Endothelial cell of umbilical vein (primary cell): ENCODE measurements at regions not wholly inside any gene's neighbourhood (a gene's known extent, or its start where the extent isn't known, plus 50 kb on each side); places are given as distances from the start of the nearest gene placed in this dataset.

Experiments used
- BruUV-seq: library from RNA; stranded (reverse); fragments of 400-500 nt; replicated peaks from 2 replicates; lab custom pipeline; 2021; lab: Mats Ljungman, UMichigan
- CTCF ChIA-PET: fragments of 300-600, 350-600 bp; sonication (Branson Sonifier 250); formaldehyde crosslinking; loops from one replicate; lab custom pipeline; 2021; ENCODE audit warnings: antibody characterized with exemption, inconsistent platforms; lab: Charles Lee
- POLR2A ChIA-PET: fragments of 300-600, 350-600 bp; sonication (Branson Sonifier 250); formaldehyde crosslinking; loops from one replicate; lab custom pipeline; 2021; ENCODE audit warnings: antibody characterized with exemption, inconsistent platforms; lab: Charles Lee
- DNase-seq: peaks from one replicate; pipeline ENCODE4 v3.0.0-alpha.2; 2011; ENCODE audit warnings: low read depth, low spot score
- FAIRE-seq: peaks from 2 replicates; lab custom pipeline; 2011; peaks lifted over from hg19 to GRCh38; lab: Jason Lieb, UNC
- H2AFZ ChIP-seq: 2 replicates; pipeline ENCODE4 v1.6.0; 2012; ENCODE audit warnings: low read depth, low read length, control low read depth, inconsistent platforms
- H3K27ac ChIP-seq: 2 replicates; pipeline ENCODE4 v1.5.1; 2011; ENCODE audit warnings: low read depth, mild to moderate bottlenecking, control low read depth, low read length, moderate library complexity; ENCODE audit not compliant: insufficient read depth
- H3K27me3 ChIP-seq, 2 experiments: 2 replicates each; pipeline versions ENCODE4 v1.6.0 to v1.6.1; 2011; ENCODE audit warnings: low read length in 2 of 2, mixed read lengths in 1 of 2; ENCODE audit not compliant: control insufficient read depth in 2 of 2, insufficient read depth in 2 of 2
- H3K36me3 ChIP-seq, 2 experiments: 2 replicates in 1 of 2; 3 replicates in 1 of 2; pipeline ENCODE4 v1.5.1; 2011; ENCODE audit warnings: low read length in 2 of 2, mild to moderate bottlenecking in 1 of 2, moderate library complexity in 1 of 2; ENCODE audit not compliant: control insufficient read depth in 2 of 2, insufficient read depth in 2 of 2; ENCODE audit errors: extremely low read depth in 1 of 2
- H3K4me1 ChIP-seq: 3 replicates; pipeline ENCODE4 v1.5.1; 2011; ENCODE audit warnings: mild to moderate bottlenecking, low read length; ENCODE audit not compliant: control insufficient read depth, insufficient read depth; ENCODE audit errors: extremely low read depth
- H3K4me2 ChIP-seq: 2 replicates; pipeline ENCODE4 v1.6.1; 2011; ENCODE audit warnings: low read length, control low read depth, mixed read lengths; ENCODE audit not compliant: insufficient read depth
- H3K4me3 ChIP-seq, 3 experiments: fragments of 200-600 bp in 1 of 3; sonication (generic), shearing (Covaris generic) in 1 of 3; replicated peaks in 1 of 3; 2 replicates each; pipeline ENCODE4 v1.5.1; 2011 to 2016; ENCODE audit warnings: control low read depth in 3 of 3, low read length in 3 of 3, mild to moderate bottlenecking in 2 of 3, inconsistent platforms in 1 of 3, low read depth in 1 of 3, moderate library complexity in 1 of 3; ENCODE audit not compliant: insufficient read depth in 1 of 3
- H3K79me2 ChIP-seq: 2 replicates; pipeline ENCODE4 v1.6.0; 2012; ENCODE audit warnings: low read length, inconsistent platforms; ENCODE audit not compliant: control insufficient read depth, insufficient read depth
- H3K9ac ChIP-seq: replicated peaks from 2 replicates; pipeline ENCODE3; 2011; ENCODE audit warnings: low read length, control low read depth; ENCODE audit not compliant: insufficient read depth; ENCODE audit errors: extremely low read depth
- H3K9me1 ChIP-seq: replicated peaks from 3 replicates; pipeline ENCODE4 v1.6.0; 2011; ENCODE audit warnings: mild to moderate bottlenecking, low read length; ENCODE audit not compliant: control insufficient read depth, insufficient read depth; ENCODE audit errors: extremely low read depth
- H3K9me3 ChIP-seq: replicated peaks from 2 replicates; pipeline ENCODE4 v1.5.1; 2012; ENCODE audit warnings: low read length, inconsistent platforms; ENCODE audit not compliant: control insufficient read depth, insufficient read depth
- H4K20me1 ChIP-seq: replicated peaks from 2 replicates; pipeline ENCODE3; 2011; ENCODE audit warnings: mild to moderate bottlenecking, low read length; ENCODE audit not compliant: control insufficient read depth, insufficient read depth; ENCODE audit errors: extremely low read depth
- FOS ChIP-seq: IDR thresholded peaks from 2 replicates; pipeline ENCODE4 v1.6.1; 2011; ENCODE audit warnings: mild to moderate bottlenecking, low read length, moderate library complexity, borderline replicate concordance; ENCODE audit not compliant: insufficient read depth
- POLR2A ChIP-seq: IDR thresholded peaks from 2 replicates; pipeline ENCODE4 v1.6.1; 2012; ENCODE audit warnings: low read depth, mild to moderate bottlenecking, control low read depth, low read length
- POLR2AphosphoS5 ChIP-seq: IDR thresholded peaks from 2 replicates; pipeline ENCODE4 v1.6.1; 2012; ENCODE audit warnings: low read depth, mild to moderate bottlenecking, control low read depth, low read length, moderate library complexity; ENCODE audit not compliant: insufficient read depth
- dilution Hi-C: fragments of 300-500 bp; cut with MboI; formaldehyde crosslinking; loops from one replicate; pipeline ENCODE4 v1.15.0; 2019; ENCODE audit warnings: low sequenced_read_pairs; ENCODE audit not compliant: extremely low pct_ligation_motif_present
- intact Hi-C: fragments of 100-400 bp; cut with micrococcal nuclease; formaldehyde crosslinking; loops from one replicate; pipeline ENCODE4 v1.10.0; 2022
- TF ChIP-seq, protein P1 (sequence below): IDR thresholded peaks from 2 replicates; pipeline ENCODE4 v1.6.1; 2011; ENCODE audit not compliant: insufficient read depth, insufficient read length

DNA sequence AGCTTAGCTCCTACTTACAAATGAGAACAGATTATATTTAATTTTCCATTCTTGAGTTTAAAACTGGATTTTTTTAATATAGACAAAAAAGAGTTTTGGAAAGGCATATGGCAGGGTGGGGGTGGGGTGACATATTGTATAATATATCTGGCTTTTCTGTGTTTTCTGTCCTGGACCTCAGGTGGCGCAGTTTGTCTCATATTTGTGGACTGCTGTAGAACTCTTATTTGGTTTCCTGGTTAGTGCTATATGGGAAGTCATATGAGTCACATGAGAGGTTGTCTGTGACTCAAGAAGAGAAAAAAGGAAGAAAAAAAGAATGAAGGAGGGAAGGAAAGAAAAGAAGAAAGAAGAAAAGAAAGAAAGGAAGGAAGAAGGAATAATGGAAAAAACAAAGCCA, 131.8 kb downstream of the CLVS2 start:
- Histone ChIP-seq H3K27ac (no peak overlapping the region), H3K36me3 (no peaks in the 10 kb centered on the region), H3K27me3 (no peaks in the 10 kb centered on the region), H3K4me1 (no peaks in the 10 kb centered on the region), H2AFZ (no peak overlapping the region), H3K79me2 (no peaks in the 10 kb centered on the region), H3K9ac (no peak overlapping the region), H3K4me2 (no peak overlapping the region), H4K20me1 (no peaks in the 10 kb centered on the region), H3K9me3 (no peaks in the 10 kb centered on the region), H3K9me1 (no peaks in the 10 kb centered on the region), H3K4me3 (no peak overlapping the region)
- ChIA-PET CTCF (no interaction called here), POLR2A (no interaction called here)
- BruUV-seq = no TSS peak
- FAIRE-seq (no peak), DNase-seq (no peak)
- TF ChIP-seq, protein P1, sequence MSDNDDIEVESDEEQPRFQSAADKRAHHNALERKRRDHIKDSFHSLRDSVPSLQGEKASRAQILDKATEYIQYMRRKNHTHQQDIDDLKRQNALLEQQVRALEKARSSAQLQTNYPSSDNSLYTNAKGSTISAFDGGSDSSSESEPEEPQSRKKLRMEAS = no peak
- intact Hi-C loops (no loop called here), dilution Hi-C loops (no loop called here)

DNA sequence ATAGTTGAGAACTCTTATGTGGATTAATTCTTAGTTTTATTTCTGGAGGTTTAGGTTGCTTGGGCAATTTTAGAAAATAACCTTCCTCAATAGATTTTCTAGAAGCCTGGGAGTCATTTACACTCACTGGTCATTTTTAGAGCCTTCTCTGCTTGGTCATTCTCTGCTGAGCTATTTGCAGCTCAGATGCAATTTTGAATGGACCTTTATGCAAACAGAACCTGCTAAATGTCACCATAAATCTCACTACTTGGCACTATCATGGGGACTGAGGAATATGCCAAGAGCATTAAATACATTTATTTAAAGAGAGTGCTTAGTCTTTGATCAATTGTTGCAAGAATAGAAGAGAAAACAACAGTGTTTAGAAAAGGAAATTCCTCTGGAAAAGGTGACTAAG, 154.0 kb downstream of the CLVS2 start:
- H3K4me1 ChIP-seq = no peaks in the 10 kb centered on the region
- no peaks in the 10 kb centered on the region for H3K9me1 ChIP-seq
- no peaks in the 10 kb centered on the region for H3K36me3 ChIP-seq
- POLR2A ChIA-PET = no interaction called here
- no peaks in the 10 kb centered on the region for H4K20me1 ChIP-seq
- dilution Hi-C loops = no loop called here
- H3K9me3 ChIP-seq = no peaks in the 10 kb centered on the region
- CTCF ChIA-PET = no interaction called here
- no peak overlapping the region for H3K27ac ChIP-seq
- TF ChIP-seq FOS = no peak
- no peak for TF ChIP-seq POLR2AphosphoS5
- TF ChIP-seq POLR2A = no peak
- H3K27me3 ChIP-seq = no peaks in the 10 kb centered on the region
- BruUV-seq = no TSS peak
- no peak for FAIRE-seq
- H3K4me2 ChIP-seq = no peak overlapping the region
- intact Hi-C loops = no loop called here
- no peaks in the 10 kb centered on the region for H3K79me2 ChIP-seq
- H3K4me3 ChIP-seq = no peak overlapping the region
- DNase-seq = peak; percentile 2
- H3K9ac ChIP-seq = no peak overlapping the region
- no peak overlapping the region for H2AFZ ChIP-seq
